Loucy (cell line): ENCODE measurements at regions not wholly inside any gene's neighbourhood (a gene's known extent, or its start where the extent isn't known, plus 50 kb on each side); places are given as distances from the start of the nearest gene placed in this dataset.

Source experiments
- CTCF ChIP-seq: fragments of 200-600 bp; sonication (generic); conservative IDR thresholded peaks from 2 replicates; pipeline ENCODE4 v1.5.1; 2014; ENCODE audit warnings: mild to moderate bottlenecking, antibody characterized with exemption, low read length
- EZH2phosphoT487 ChIP-seq: fragments of 200-600 bp; IDR thresholded peaks from 2 replicates; pipeline ENCODE4 v1.6.1; 2018; ENCODE audit warnings: antibody characterized with exemption, mild to moderate bottlenecking, moderate library complexity, borderline replicate concordance

- TF ChIP-seq EZH2phosphoT487 (no peak), CTCF (no peak)
Observed at GRCh38 chr5:155088811-155089210, 75.3 kb downstream of the KIF4B start.
